Upper lobe of left lung (tissue), 6 donors: ENCODE measurements at regions not wholly inside any gene's neighbourhood (a gene's known extent, or its start where the extent isn't known, plus 50 kb on each side); places are given as distances from the start of the nearest gene placed in this dataset.

Source experiments
- ATAC-seq, 2 donors: fragments of 200-7000 bp; cut with Tn5 transposase; one replicate each; pipeline ENCODE4 v1.9.1; 2022; ENCODE audit warnings: mild to moderate bottlenecking in 2 of 2, moderate library complexity in 2 of 2; ENCODE audit not compliant: low FRiP score in 2 of 2
- DNase-seq, 2 donors: peaks; one replicate each; pipeline ENCODE4 v3.0.0-alpha.2; 2019 to 2020
- H3K27ac ChIP-seq, 4 donors: fragments of 200-600 bp; sonication (generic); one replicate each; pipeline ENCODE4 v1.5.1; 2016 to 2019
- H3K27me3 ChIP-seq, 4 donors: fragments of 200-600 bp; sonication (generic); one replicate each; pipeline ENCODE4 v1.5.1; 2017 to 2019
- H3K36me3 ChIP-seq, 4 donors: fragments of 200-600 bp; sonication (generic); one replicate each; pipeline ENCODE4 v1.5.1; 2016 to 2019
- H3K4me1 ChIP-seq, 4 donors: fragments of 200-600 bp; sonication (generic); one replicate each; pipeline ENCODE4 v1.5.1; 2018 to 2019
- H3K4me3 ChIP-seq, 4 donors: fragments of 200-600 bp; sonication (generic); one replicate each; pipeline ENCODE4 v1.5.1; 2017 to 2019; ENCODE audit warnings: mild to moderate bottlenecking in 2 of 4, moderate library complexity in 1 of 4
- H3K9me3 ChIP-seq, 4 donors: fragments of 200-600 bp; sonication (generic); one replicate each; pipeline ENCODE4 v1.5.1; 2018 to 2019
- EP300 ChIP-seq, 4 donors: sonication (generic); formaldehyde crosslinking; IDR thresholded peaks; one replicate each; pipeline ENCODE4 v1.5.1; 2017; ENCODE audit warnings: antibody characterized with exemption in 4 of 4, control low read depth in 2 of 4
- POLR2A ChIP-seq, 4 donors: fragments of 450-650 bp; IDR thresholded peaks; one replicate each; pipeline ENCODE4 v1.5.1; 2016 to 2017; ENCODE audit warnings: antibody characterized with exemption in 4 of 4, mild to moderate bottlenecking in 2 of 4
- POLR2AphosphoS5 ChIP-seq, 2 donors: sonication (generic); formaldehyde crosslinking; IDR thresholded peaks; one replicate each; pipeline ENCODE4 v1.5.1; 2017; ENCODE audit warnings: antibody characterized with exemption in 2 of 2
- WGBS, 2 donors: methylation state at CpG; one replicate each; pipeline ENCODE4 v1.1.5; 2017 to 2018; 5-methylcytosine and 5-hydroxymethylcytosine counted together
- TF ChIP-seq, protein P1 (sequence below), 6 experiments: fragments of 450-650 bp in 4 of 6; fragments of 200-600 bp in 2 of 6; sonication (generic) in 2 of 6; IDR thresholded peaks; one replicate each; pipeline ENCODE4 v1.5.1; 2016 to 2019; ENCODE audit warnings: antibody characterized with exemption in 6 of 6
- donor health status: DM: no; HTN: no; CAD: no; lungs with moderate emphysema.
- donor health status: DM: no; HTN: yes; CAD: no; lungs with severe emphysema.

- H3K9me3 ChIP-seq: no peaks in the 10 kb centered on the region
- no peak overlapping the region for H3K27ac ChIP-seq
- DNase-seq (no peak), ATAC-seq (no peak)
- TF ChIP-seq, protein P1, sequence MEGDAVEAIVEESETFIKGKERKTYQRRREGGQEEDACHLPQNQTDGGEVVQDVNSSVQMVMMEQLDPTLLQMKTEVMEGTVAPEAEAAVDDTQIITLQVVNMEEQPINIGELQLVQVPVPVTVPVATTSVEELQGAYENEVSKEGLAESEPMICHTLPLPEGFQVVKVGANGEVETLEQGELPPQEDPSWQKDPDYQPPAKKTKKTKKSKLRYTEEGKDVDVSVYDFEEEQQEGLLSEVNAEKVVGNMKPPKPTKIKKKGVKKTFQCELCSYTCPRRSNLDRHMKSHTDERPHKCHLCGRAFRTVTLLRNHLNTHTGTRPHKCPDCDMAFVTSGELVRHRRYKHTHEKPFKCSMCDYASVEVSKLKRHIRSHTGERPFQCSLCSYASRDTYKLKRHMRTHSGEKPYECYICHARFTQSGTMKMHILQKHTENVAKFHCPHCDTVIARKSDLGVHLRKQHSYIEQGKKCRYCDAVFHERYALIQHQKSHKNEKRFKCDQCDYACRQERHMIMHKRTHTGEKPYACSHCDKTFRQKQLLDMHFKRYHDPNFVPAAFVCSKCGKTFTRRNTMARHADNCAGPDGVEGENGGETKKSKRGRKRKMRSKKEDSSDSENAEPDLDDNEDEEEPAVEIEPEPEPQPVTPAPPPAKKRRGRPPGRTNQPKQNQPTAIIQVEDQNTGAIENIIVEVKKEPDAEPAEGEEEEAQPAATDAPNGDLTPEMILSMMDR (IDR thresholded peaks at IDR 0.05): no peak
- no peaks in the 10 kb centered on the region for H3K27me3 ChIP-seq
- 50 to 59% methylated on average over 2 of the region's 2 CpGs for WGBS, 2 donors
- no peak overlapping the region for H3K4me3 ChIP-seq
- no peaks in the 10 kb centered on the region for H3K36me3 ChIP-seq
- H3K4me1 ChIP-seq: no peaks in the 10 kb centered on the region
Observed at GRCh38 chr5:167821151-167821550, 470.3 kb upstream of the WWC1 start.

DNA sequence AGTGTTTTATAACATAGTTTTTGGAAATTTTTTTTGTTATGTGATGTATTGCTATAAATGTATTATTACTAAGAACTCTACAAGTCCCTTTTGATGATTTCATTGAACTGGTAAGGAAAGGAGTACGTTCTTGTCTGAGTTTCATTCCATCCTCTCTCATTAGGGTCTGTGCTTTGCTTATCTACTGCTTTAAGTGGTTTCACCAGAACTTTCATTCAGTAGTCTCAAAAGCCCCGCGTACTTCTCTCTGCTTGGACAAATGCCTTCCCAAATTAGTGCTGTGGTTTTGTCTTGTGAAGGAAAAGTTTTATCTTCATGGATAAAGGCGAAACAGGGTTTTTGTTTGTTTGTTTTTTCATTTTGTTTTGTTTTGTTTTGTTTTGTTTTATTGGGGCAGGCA lies 469.8 kb upstream of the WWC1 start:
- WGBS, 2 donors: 47 to 67% methylated on average over 4 of the region's 4 CpGs

DNA sequence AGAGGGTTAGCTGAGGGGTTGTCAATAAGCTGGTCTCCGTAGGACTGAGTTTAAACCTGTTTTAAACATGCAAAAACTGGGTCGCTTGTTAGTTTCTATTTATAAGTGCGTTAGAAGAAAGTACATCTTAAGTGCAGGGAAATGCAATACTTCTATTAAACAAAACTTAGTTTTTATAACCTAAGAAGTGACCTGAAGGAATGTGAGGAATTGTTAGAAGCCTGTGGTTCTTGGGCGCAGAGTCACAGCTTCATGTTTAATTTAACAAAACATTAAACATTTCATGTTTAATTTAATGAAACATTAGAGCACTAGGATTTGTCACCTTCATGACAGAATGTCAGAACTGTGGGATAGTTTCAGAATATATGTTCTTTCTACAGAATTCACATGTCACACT lies 469.2 kb upstream of the WWC1 start:
- no peak for DNase-seq
- TF ChIP-seq POLR2AphosphoS5 (IDR thresholded peaks at IDR 0.05) (no peak), EP300 (IDR thresholded peaks at IDR 0.05) (no peak), POLR2A (IDR thresholded peaks at IDR 0.05) (no peak)
- TF ChIP-seq, protein P1 (IDR thresholded peaks at IDR 0.05): no peak
- Histone ChIP-seq H3K4me1 (no peaks in the 10 kb centered on the region), H3K36me3 (no peaks in the 10 kb centered on the region), H3K9me3 (no peaks in the 10 kb centered on the region), H3K27ac (no peak overlapping the region), H3K27me3 (no peaks in the 10 kb centered on the region), H3K4me3 (no peak overlapping the region)
- ATAC-seq: no peak
- 49 to 61% methylated on average over 4 of the region's 4 CpGs for WGBS, 2 donors

More for the DNA sequence above, 469.8 kb upstream of the WWC1 start:
- Histone ChIP-seq H3K4me1 (no peaks in the 10 kb centered on the region), H3K27ac (no peak overlapping the region), H3K36me3 (no peaks in the 10 kb centered on the region), H3K9me3 (no peaks in the 10 kb centered on the region), H3K27me3 (no peaks in the 10 kb centered on the region), H3K4me3 (no peak overlapping the region)
- ATAC-seq (no peak), DNase-seq (no peak)
- no peak for TF ChIP-seq POLR2A (IDR thresholded peaks at IDR 0.05)
- TF ChIP-seq, protein P1 (IDR thresholded peaks at IDR 0.05): no peak

DNA sequence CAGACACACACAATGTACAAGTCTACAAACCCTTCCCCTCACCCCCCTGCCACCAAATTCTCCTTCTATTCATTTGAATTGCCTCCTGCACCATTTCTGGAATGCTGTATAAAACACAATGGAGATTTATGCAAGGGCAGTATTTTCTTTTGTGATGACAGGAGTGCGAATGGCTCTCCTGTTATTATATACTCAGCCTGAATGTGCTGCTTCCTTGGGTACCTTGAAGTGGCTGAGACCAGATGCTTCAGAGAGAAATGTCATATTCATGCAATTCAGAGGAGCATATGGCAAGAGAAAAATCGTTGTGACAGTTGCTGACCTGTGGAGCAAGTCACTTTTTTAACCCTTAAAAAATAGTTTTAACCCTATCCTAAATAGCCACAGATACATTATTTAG lies 468.0 kb upstream of the WWC1 start:
- Histone ChIP-seq H3K4me1 (no peaks in the 10 kb centered on the region), H3K27ac (no peak overlapping the region), H3K27me3 (no peaks in the 10 kb centered on the region), H3K36me3 (no peaks in the 10 kb centered on the region), H3K4me3 (no peak overlapping the region), H3K9me3 (no peaks in the 10 kb centered on the region)
- 71 to 72% methylated on average over 2 of the region's 2 CpGs for WGBS, 2 donors
- no peak for DNase-seq
- TF ChIP-seq POLR2A (IDR thresholded peaks at IDR 0.05) (no peak), POLR2AphosphoS5 (IDR thresholded peaks at IDR 0.05) (no peak), EP300 (IDR thresholded peaks at IDR 0.05) (no peak)
- TF ChIP-seq, protein P1 (IDR thresholded peaks at IDR 0.05): no peak
- no peak for ATAC-seq

- no peak for DNase-seq
- Histone ChIP-seq H3K27me3 (no peaks in the 10 kb centered on the region), H3K36me3 (no peaks in the 10 kb centered on the region), H3K9me3 (no peaks in the 10 kb centered on the region), H3K4me1 (no peaks in the 10 kb centered on the region), H3K27ac (no peak overlapping the region), H3K4me3 (no peak overlapping the region)
- WGBS, 2 donors: 60 to 61% methylated on average over 1 of the region's 1 CpG
- TF ChIP-seq, protein P1 (IDR thresholded peaks at IDR 0.05): no peak
- TF ChIP-seq POLR2AphosphoS5 (IDR thresholded peaks at IDR 0.05): no peak
- no peak for TF ChIP-seq EP300 (IDR thresholded peaks at IDR 0.05)
- TF ChIP-seq POLR2A (IDR thresholded peaks at IDR 0.05): no peak
- ATAC-seq: no peak
Observed at GRCh38 chr5:167827766-167828165, 463.7 kb upstream of the WWC1 start.
